Smooth muscle cell of the brain vasculature (primary cell): ENCODE measurements at regions not wholly inside any gene's neighbourhood (a gene's known extent, or its start where the extent isn't known, plus 50 kb on each side); places are given as distances from the start of the nearest gene placed in this dataset.
"Not testable (repeated sequence)": the region's sequence is repeated elsewhere in the genome, so short reads cannot be mapped to it uniquely, and the experiment has no call there.

Experiments
- DNase-seq: peaks from one replicate; pipeline ENCODE4 v3.0.0-alpha.2; 2012; ENCODE audit warnings: low read depth, low spot score

GRCh38 chr4:110424144-110424543 lies 51.8 kb upstream of the ENPEP start:
- DNase-seq: no peak

DNA sequence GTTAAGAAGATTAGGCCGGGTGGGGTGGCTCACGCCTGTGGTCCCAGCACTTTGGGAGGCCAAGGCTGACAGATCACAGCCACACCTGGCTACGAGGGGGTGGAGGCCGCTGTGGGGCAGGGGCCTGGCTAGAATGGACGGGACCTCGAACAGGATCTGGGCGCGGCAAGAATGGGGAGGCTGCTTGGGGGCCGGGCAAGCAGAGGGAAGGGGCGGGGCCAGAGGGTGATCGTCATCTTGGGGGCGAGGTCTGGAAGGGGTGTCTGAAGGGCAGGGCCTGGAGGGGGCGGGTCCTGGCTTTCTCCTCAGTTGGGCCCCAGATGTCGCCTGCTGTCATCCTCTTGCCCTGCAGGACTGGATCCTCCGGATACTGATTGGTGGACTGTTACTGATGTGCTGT lies 57.3 kb upstream of the ENPEP start:
- no peak for DNase-seq

DNA sequence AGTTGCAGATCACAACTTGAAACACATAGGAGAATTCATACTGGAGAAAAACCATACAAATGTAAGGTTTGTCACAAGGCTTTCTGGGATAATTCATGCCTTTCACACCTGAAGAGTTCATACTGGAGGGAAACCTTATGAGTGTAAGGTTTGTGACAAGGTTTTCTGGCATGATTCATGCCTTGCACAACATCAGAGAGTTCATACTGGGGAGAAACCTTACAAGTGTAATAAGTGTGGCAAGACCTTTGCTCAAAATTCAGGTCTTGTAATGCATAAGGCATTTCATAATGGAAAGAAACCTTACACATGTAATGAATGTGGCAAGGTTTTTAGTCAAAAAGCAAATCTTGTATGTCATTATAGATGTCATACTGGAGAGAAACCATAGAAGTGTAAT lies 58.8 kb upstream of the ENPEP start:
- no peak for DNase-seq

GRCh38 chr4:110415478-110415877 lies 60.5 kb upstream of the ENPEP start:
- no peak for DNase-seq

- DNase-seq: no peak
Observed at GRCh38 chr4:110415041-110415440, 60.9 kb upstream of the ENPEP start.

GRCh38 chr4:110414561-110414920 lies 61.4 kb upstream of the ENPEP start:
- peak; percentile 3 for DNase-seq

DNA sequence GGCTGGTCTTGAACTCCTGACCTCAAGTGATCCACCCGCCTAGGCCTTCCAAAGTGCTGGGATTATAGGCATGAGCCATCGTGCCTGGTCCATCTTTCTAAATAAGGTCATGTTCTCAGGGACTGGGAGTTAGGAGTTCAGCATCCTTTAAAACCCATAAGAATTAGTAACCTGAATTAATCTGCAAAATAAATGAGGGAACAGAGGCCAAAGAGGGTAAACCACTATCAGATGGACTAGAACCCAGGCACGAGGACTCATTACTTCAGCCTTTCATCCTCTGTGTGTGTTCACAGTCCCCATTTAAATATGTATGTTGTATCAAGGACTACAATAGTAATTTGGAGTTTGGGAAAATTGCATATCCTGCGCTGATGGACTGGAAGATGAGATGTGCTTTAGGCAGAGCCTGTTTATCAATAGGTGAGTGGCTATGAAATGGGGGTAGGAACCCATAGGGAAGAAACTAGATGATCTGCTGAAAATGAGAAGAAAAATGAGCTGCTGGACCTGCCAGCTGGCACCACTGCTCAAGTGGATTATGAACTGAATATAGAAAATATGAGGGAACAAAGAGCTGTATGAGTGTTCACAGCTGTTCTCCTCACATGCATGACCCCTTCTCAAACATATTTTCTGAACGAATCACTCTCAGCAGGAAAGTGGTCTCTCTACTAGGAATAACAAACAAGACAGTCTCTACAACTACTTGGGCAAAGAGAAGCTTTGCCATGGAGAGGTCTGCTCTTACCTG lies 62.0 kb upstream of the ENPEP start:
- peak; percentile 51 for DNase-seq

DNA sequence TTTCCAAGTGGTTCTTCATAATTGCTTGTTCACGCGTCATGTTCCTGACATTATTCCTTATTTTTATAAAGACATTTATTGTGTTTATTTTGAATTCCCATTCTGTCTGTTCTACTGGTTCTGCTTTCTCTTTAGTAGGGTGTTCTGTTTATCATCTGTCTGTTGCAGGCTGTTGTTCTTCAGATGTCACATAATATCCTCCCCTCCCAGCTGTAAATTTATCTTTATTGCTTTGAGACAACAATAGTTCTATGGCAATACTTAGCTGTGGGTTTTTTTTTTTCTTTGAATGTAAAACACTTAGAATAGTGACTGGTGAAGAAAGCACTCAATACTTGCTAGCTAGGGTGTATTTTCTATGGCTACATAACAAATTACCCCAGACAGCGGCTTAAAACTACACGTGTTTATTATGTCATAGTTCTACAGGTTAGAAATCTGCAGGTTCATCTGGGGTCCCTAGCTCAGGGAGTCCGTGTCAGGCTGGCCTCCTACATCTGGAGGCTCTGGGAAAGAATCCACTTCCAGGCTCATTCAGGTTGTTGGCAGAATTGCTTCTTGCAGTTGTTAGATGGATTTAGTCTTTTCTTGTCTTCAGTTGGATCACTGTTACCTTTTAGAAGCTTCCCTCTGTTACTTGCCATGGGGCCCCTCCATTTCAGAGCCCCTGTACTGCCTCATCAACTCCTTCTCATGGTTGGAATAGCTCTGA lies 63.4 kb upstream of the ENPEP start:
- DNase-seq: no peak

- no peak for DNase-seq
Observed at GRCh38 chr4:110411574-110412011, 64.4 kb upstream of the ENPEP start.

DNA sequence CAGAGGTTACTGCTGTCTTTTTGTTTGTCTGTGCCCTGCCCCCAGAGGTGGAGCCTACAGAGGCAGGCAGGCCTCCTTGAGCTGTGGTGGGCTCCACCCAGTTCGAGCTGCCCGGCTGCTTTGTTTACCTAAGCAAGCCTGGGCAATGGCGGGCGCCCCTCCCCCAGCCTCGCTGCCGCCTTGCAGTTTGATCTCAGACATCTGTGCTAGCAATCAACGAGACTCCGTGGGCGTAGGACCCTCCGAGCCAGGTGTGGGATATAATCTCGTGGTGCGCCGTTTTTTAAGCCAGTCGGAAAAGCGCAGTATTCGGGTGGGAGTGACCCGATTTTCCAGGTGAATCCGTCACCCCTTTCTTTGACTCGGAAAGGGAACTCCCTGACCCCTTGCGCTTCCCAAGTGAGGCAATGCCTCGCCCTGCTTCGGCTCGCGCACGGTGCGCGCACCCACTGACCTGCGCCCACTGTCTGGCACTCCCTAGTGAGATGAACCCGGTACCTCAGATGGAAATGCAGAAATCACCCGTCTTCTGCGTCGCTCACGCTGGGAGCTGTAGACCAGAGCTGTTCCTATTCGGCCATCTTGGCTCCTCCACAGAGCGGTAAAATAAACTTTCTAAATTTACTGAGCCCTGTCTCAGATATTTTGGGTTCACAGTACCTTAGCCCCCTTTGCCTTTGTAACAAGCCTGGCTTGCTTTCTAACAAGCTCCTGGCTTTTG lies 64.9 kb upstream of the ENPEP start:
- not testable (repeated sequence) for DNase-seq

GRCh38 chr4:110400086-110400485 lies 75.9 kb upstream of the ENPEP start:
- DNase-seq: no peak

DNA sequence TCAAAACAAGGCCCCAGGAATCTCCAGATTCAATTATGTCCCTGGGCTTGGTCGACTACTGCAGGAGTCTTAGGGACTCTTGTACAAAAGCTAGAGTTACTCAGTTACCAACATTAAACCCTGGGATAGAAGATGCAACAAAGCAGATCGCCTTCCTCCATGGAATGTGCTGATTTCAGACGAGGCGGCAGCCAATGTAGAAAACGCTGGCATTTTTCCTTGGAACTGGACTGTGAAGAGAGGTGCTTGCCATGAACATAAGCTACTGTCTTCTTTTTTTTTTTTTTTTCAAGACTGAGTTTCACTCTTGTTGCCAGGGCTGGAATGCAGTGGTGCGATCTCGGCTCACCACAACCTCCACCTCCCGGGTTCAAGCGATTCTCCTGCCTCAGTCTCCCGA lies 76.9 kb upstream of the ENPEP start:
- DNase-seq: not testable (repeated sequence)

GRCh38 chr4:110396963-110397362 lies 79.0 kb upstream of the ENPEP start:
- DNase-seq: no peak

GRCh38 chr4:110395421-110395820 lies 80.5 kb upstream of the ENPEP start:
- no peak for DNase-seq

GRCh38 chr4:110394871-110395270 lies 81.1 kb upstream of the ENPEP start:
- no peak for DNase-seq

DNA sequence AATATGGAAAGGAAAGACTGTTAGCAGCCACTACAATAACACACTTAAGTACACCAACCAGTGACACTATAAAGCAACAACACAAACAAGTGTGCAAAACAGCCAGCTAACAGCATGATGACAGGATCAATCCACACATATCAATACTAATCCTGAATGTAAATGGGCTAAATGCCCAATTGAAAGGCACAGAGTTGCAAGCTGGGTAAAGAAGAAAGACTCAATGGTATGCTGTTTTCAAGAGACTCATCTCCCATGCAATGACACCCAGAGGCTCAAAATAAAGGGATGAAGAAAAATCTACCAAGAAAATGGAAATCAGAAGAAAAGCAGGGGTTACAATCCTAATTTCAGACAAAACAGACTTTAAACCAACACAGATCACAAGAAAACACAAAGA lies 94.2 kb upstream of the ENPEP start:
- no peak for DNase-seq

DNA sequence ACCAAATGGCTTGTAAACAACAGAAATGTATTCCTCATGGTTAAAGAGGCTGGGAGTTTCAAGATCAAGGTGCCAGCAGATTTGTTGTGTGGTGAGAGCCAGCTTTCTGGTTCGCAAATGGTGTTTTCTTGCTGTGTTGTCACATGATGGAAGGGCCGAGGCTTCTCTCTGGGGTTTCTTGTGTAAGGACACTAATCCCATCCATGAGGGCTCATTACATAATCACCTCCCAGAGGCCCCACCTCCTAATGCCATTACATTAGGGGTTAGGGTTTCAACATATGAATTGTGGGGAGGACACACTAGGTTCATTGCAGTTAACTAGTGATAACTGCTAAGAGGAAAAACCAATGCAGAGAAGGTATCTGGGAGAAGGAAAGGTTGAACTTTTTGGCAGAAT lies 103.5 kb upstream of the ENPEP start:
- DNase-seq: no peak

DNA sequence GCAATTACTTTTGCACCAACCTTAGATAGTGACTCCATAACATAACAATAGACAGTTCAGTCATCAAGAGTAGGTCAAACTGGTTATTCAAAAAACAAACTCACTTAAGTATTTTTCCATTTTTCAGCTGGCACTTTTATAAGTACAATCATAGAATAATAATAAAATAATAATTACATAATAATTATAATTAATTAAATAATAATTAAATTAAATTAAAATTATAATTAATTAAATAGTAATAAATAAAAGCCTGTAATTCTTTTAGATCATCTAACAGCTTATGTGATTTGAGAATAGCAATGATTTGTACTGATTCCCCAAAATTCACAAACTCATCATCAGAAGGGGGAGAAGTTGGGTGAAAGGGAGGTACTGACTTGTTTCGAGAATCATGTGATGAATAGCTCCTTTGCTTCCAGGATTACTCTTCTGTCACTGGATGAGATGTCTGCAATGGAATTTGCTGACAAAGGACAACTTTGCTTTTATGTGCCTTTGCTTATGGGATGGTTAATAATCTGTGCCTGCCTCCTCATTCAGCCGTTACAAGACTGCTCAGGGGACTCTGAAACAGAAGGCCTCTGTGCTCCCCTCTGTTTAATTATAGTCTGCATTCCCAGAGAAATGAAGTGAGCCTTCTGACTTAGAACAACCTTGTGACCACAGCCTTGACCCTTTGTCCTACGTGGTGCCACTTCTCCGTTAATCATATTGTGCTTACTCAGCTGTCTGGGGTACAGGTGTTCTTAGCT lies 104.8 kb upstream of the ENPEP start:
- DNase-seq: no peak

- no peak for DNase-seq
Observed at GRCh38 chr4:110368409-110368808, 107.5 kb upstream of the ENPEP start.

- DNase-seq: no peak
Observed at GRCh38 chr4:110367156-110367555, 108.8 kb upstream of the ENPEP start.

DNA sequence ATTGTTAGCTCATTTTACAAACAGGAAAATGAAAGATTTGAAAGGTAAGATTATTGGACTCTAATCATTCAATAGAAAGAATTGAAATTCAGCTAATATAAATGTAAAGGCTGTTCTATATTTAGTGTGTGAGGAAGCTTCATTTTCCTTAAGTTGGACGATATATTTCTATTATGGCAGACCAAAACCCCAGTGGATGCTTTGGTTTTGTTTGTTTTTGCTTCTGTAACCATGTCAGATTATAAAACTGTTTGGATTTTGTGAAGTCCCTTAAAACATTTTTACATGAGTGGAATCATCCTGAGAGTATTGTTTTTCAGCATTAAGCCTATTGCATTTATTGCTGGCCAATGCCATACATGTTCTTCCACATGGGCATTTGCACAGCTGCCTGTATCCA lies 110.2 kb upstream of the ENPEP start:
- no peak for DNase-seq
